ENCODE measurements at regions not wholly inside any gene's neighbourhood (a gene's known extent, or its start where the extent isn't known, plus 50 kb on each side); places are given as distances from the start of the nearest gene placed in this dataset.

GRCh38 chr3:88231632-88232031, 81.9 kb downstream of the C3orf38 start:
- 100% methylated on average over 1 of the region's 1 CpG; no CpG with 5 or more reads in 1 of the 2 experiments for WGBS, 2 experiments
- Histone ChIP-seq H3K4me1 (ENCODE audit: control insufficient read depth, insufficient read depth, low read length) (no peaks in the 10 kb centered on the region), H3K27me3 (ENCODE audit: control insufficient read depth, insufficient read depth, low read length, poor library complexity, severe bottlenecking) (no peaks in the 10 kb centered on the region), H3K4me3 (ENCODE audit: insufficient read depth, low read depth, low read length) (no peak overlapping the region), H3K9me3 (ENCODE audit: control insufficient read depth, low read length) (no peaks in the 10 kb centered on the region), H3K27ac (ENCODE audit: insufficient read depth, low read depth, low read length, poor library complexity, severe bottlenecking) (no peak overlapping the region), H3K36me3 (ENCODE audit: control insufficient read depth, insufficient read depth, low read length) (no peaks in the 10 kb centered on the region)

GRCh38 chr3:88235102-88235501, 85.3 kb downstream of the C3orf38 start:
- WGBS, 2 experiments: 38% methylated on average over 1 of the region's 1 CpG; no CpG with 5 or more reads in 1 of the 2 experiments
- H3K27me3 ChIP-seq (ENCODE audit: control insufficient read depth, insufficient read depth, low read length, poor library complexity, severe bottlenecking): no peaks in the 10 kb centered on the region
- no peak overlapping the region for H3K4me3 ChIP-seq (ENCODE audit: insufficient read depth, low read depth, low read length)
- H3K9me3 ChIP-seq (ENCODE audit: control insufficient read depth, low read length): no peaks in the 10 kb centered on the region
- H3K36me3 ChIP-seq (ENCODE audit: control insufficient read depth, insufficient read depth, low read length): no peaks in the 10 kb centered on the region
- no peak overlapping the region for H3K27ac ChIP-seq (ENCODE audit: insufficient read depth, low read depth, low read length, poor library complexity, severe bottlenecking)
- no peaks in the 10 kb centered on the region for H3K4me1 ChIP-seq (ENCODE audit: control insufficient read depth, insufficient read depth, low read length)

- H3K36me3 ChIP-seq (ENCODE audit: control insufficient read depth, insufficient read depth, low read length): no peaks in the 10 kb centered on the region
- no peak overlapping the region for H3K27ac ChIP-seq (ENCODE audit: insufficient read depth, low read depth, low read length, poor library complexity, severe bottlenecking)
- H3K9me3 ChIP-seq (ENCODE audit: control insufficient read depth, low read length): no peaks in the 10 kb centered on the region
- H3K4me1 ChIP-seq (ENCODE audit: control insufficient read depth, insufficient read depth, low read length): no peaks in the 10 kb centered on the region
- WGBS, 2 experiments: 88 to 94% methylated on average over 4 of the region's 4 CpGs
- H3K4me3 ChIP-seq (ENCODE audit: insufficient read depth, low read depth, low read length): no peak overlapping the region
- no peaks in the 10 kb centered on the region for H3K27me3 ChIP-seq (ENCODE audit: control insufficient read depth, insufficient read depth, low read length, poor library complexity, severe bottlenecking)
Observed at GRCh38 chr3:88239870-88240269, 90.1 kb downstream of the C3orf38 start.

- H3K36me3 ChIP-seq (ENCODE audit: control insufficient read depth, insufficient read depth, low read length): no peaks in the 10 kb centered on the region
- H3K27me3 ChIP-seq (ENCODE audit: control insufficient read depth, insufficient read depth, low read length, poor library complexity, severe bottlenecking): no peaks in the 10 kb centered on the region
- no peak overlapping the region for H3K27ac ChIP-seq (ENCODE audit: insufficient read depth, low read depth, low read length, poor library complexity, severe bottlenecking)
- H3K4me3 ChIP-seq (ENCODE audit: insufficient read depth, low read depth, low read length): no peak overlapping the region
- H3K9me3 ChIP-seq (ENCODE audit: control insufficient read depth, low read length): no peaks in the 10 kb centered on the region
- no peaks in the 10 kb centered on the region for H3K4me1 ChIP-seq (ENCODE audit: control insufficient read depth, insufficient read depth, low read length)
Observed at GRCh38 chr3:88248658-88249057, 98.9 kb downstream of the C3orf38 start.

GRCh38 chr3:88259045-88259444, 109.3 kb downstream of the C3orf38 start:
- Histone ChIP-seq H3K27ac (ENCODE audit: insufficient read depth, low read depth, low read length, poor library complexity, severe bottlenecking) (no peak overlapping the region), H3K27me3 (ENCODE audit: control insufficient read depth, insufficient read depth, low read length, poor library complexity, severe bottlenecking) (no peaks in the 10 kb centered on the region), H3K36me3 (ENCODE audit: control insufficient read depth, insufficient read depth, low read length) (no peaks in the 10 kb centered on the region), H3K9me3 (ENCODE audit: control insufficient read depth, low read length) (no peaks in the 10 kb centered on the region), H3K4me1 (ENCODE audit: control insufficient read depth, insufficient read depth, low read length) (no peaks in the 10 kb centered on the region), H3K4me3 (ENCODE audit: insufficient read depth, low read depth, low read length) (no peak overlapping the region)
- 96 to 99% methylated on average over 3 to 4 of the region's 4 CpGs for WGBS, 2 experiments

DNA sequence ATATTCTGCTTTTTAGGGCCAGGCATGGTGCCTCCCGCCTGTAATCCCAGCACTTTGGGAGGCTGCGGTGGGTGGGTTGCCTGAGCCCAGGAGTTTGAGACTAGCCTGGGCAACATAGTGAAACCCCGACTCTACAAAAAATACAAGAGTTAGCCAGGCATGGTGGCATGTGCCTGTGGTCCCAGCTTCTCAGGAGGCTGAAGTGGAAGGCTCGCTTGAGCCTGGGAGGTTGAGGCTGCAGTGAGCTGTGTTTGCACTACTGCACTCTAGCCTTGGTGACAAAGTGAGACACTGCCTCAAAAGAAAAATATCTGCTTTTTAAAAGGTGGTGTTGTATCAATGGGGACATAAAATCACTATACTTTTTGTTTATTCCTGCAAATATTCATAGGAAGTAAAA, 112.8 kb downstream of the C3orf38 start:
- Histone ChIP-seq H3K36me3 (ENCODE audit: control insufficient read depth, insufficient read depth, low read length) (no peaks in the 10 kb centered on the region), H3K27ac (ENCODE audit: insufficient read depth, low read depth, low read length, poor library complexity, severe bottlenecking) (no peak overlapping the region), H3K4me1 (ENCODE audit: control insufficient read depth, insufficient read depth, low read length) (no peaks in the 10 kb centered on the region), H3K9me3 (ENCODE audit: control insufficient read depth, low read length) (no peaks in the 10 kb centered on the region), H3K27me3 (ENCODE audit: control insufficient read depth, insufficient read depth, low read length, poor library complexity, severe bottlenecking) (no peaks in the 10 kb centered on the region), H3K4me3 (ENCODE audit: insufficient read depth, low read depth, low read length) (no peak overlapping the region)
- WGBS, 2 experiments: 78 to 82% methylated on average over 4 of the region's 4 CpGs

- Histone ChIP-seq H3K36me3 (ENCODE audit: control insufficient read depth, insufficient read depth, low read length) (no peaks in the 10 kb centered on the region), H3K4me3 (ENCODE audit: insufficient read depth, low read depth, low read length) (no peak overlapping the region), H3K9me3 (ENCODE audit: control insufficient read depth, low read length) (no peaks in the 10 kb centered on the region), H3K4me1 (ENCODE audit: control insufficient read depth, insufficient read depth, low read length) (no peaks in the 10 kb centered on the region), H3K27ac (ENCODE audit: insufficient read depth, low read depth, low read length, poor library complexity, severe bottlenecking) (no peak overlapping the region), H3K27me3 (ENCODE audit: control insufficient read depth, insufficient read depth, low read length, poor library complexity, severe bottlenecking) (no peaks in the 10 kb centered on the region)
- WGBS, 2 experiments: 88% methylated on average over 7 of the region's 8 CpGs
Observed at GRCh38 chr3:88263417-88264100, 113.8 kb downstream of the C3orf38 start.

DNA sequence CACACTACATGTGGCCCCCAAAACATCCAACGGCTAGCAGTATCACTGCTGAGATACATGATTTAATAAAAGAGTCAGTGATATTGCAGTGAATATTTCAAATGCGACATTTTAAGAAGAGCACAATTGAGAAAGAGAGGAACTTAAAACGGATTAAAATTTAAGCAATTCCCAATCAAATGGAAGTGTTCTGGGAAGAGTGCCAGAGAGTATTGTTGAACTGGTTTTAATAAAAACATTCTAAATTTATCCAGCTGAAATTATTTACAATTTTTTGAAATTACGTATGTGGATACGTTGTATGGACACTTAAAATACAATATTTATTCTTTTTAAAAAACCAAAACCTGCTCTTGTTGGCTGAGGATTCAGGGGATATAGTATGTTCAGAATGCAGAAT, 117.7 kb downstream of the C3orf38 start:
- Histone ChIP-seq H3K4me1 (ENCODE audit: control insufficient read depth, insufficient read depth, low read length) (no peaks in the 10 kb centered on the region), H3K36me3 (ENCODE audit: control insufficient read depth, insufficient read depth, low read length) (no peaks in the 10 kb centered on the region), H3K9me3 (ENCODE audit: control insufficient read depth, low read length) (no peaks in the 10 kb centered on the region), H3K27ac (ENCODE audit: insufficient read depth, low read depth, low read length, poor library complexity, severe bottlenecking) (no peak overlapping the region), H3K27me3 (ENCODE audit: control insufficient read depth, insufficient read depth, low read length, poor library complexity, severe bottlenecking) (no peaks in the 10 kb centered on the region), H3K4me3 (ENCODE audit: insufficient read depth, low read depth, low read length) (no peak overlapping the region)
- whole genome bisulfite sequencing, 2 experiments: 85 to 88% methylated on average over 3 of the region's 5 CpGs

GRCh38 chr3:88267847-88268246, 118.1 kb downstream of the C3orf38 start:
- H3K4me1 ChIP-seq (ENCODE audit: control insufficient read depth, insufficient read depth, low read length): no peaks in the 10 kb centered on the region
- H3K27me3 ChIP-seq (ENCODE audit: control insufficient read depth, insufficient read depth, low read length, poor library complexity, severe bottlenecking): no peaks in the 10 kb centered on the region
- 76 to 77% methylated on average over 3 of the region's 3 CpGs for WGBS, 2 experiments
- no peak overlapping the region for H3K27ac ChIP-seq (ENCODE audit: insufficient read depth, low read depth, low read length, poor library complexity, severe bottlenecking)
- no peak overlapping the region for H3K4me3 ChIP-seq (ENCODE audit: insufficient read depth, low read depth, low read length)
- H3K36me3 ChIP-seq (ENCODE audit: control insufficient read depth, insufficient read depth, low read length): no peaks in the 10 kb centered on the region
- H3K9me3 ChIP-seq (ENCODE audit: control insufficient read depth, low read length): no peaks in the 10 kb centered on the region

GRCh38 chr3:88280326-88280725, 130.6 kb downstream of the C3orf38 start:
- WGBS, 2 experiments: 92 to 94% methylated on average over 3 of the region's 3 CpGs
- H3K36me3 ChIP-seq (ENCODE audit: control insufficient read depth, insufficient read depth, low read length): no peaks in the 10 kb centered on the region
- H3K9me3 ChIP-seq (ENCODE audit: control insufficient read depth, low read length): no peaks in the 10 kb centered on the region
- H3K27me3 ChIP-seq (ENCODE audit: control insufficient read depth, insufficient read depth, low read length, poor library complexity, severe bottlenecking): no peaks in the 10 kb centered on the region
- no peak overlapping the region for H3K4me3 ChIP-seq (ENCODE audit: insufficient read depth, low read depth, low read length)
- no peak overlapping the region for H3K27ac ChIP-seq (ENCODE audit: insufficient read depth, low read depth, low read length, poor library complexity, severe bottlenecking)
- H3K4me1 ChIP-seq (ENCODE audit: control insufficient read depth, insufficient read depth, low read length): no peaks in the 10 kb centered on the region

Data from ectodermal cell (in vitro differentiated cells).